ENCODE measurements at regions not wholly inside any gene's neighbourhood (a gene's known extent, or its start where the extent isn't known, plus 50 kb on each side); places are given as distances from the start of the nearest gene placed in this dataset.

- Histone ChIP-seq H4K20me1 (ENCODE audit: insufficient read depth) (no peaks in the 10 kb centered on the region), H3K4me2 (no peak overlapping the region), H3K27me3 (ENCODE audit: insufficient read depth, low read depth) (no peaks in the 10 kb centered on the region), H3K79me2 (ENCODE audit: insufficient read depth, low read depth) (no peaks in the 10 kb centered on the region), H3K4me3 (IDR thresholded peaks at IDR 0.05; ENCODE audit: insufficient read depth, low read depth, low read length) (no peak overlapping the region), H2AFZ (ENCODE audit: low read depth) (no peak overlapping the region), H3K27ac (no peak overlapping the region), H3K36me3 (ENCODE audit: insufficient read depth) (no peaks in the 10 kb centered on the region), H3K4me1 (ENCODE audit: low read depth, poor library complexity, severe bottlenecking) (no peaks in the 10 kb centered on the region), H3K9ac (no peak overlapping the region)
- no peak for TF ChIP-seq CTCF (conservative IDR thresholded peaks at IDR 0.05; ENCODE audit: low read depth, low read length)
These were observed 137.9 kb upstream of the ARID2 start for GRCh38 chr12:45591635-45592034.

- Histone ChIP-seq H3K27me3 (ENCODE audit: insufficient read depth, low read depth) (no peaks in the 10 kb centered on the region), H3K4me1 (ENCODE audit: low read depth, poor library complexity, severe bottlenecking) (no peaks in the 10 kb centered on the region), H3K36me3 (ENCODE audit: insufficient read depth) (no peaks in the 10 kb centered on the region), H4K20me1 (ENCODE audit: insufficient read depth) (no peaks in the 10 kb centered on the region), H3K27ac (no peak overlapping the region), H3K4me3 (IDR thresholded peaks at IDR 0.05; ENCODE audit: insufficient read depth, low read depth, low read length) (no peak overlapping the region), H3K79me2 (ENCODE audit: insufficient read depth, low read depth) (no peaks in the 10 kb centered on the region), H3K4me2 (no peak overlapping the region), H3K9ac (no peak overlapping the region), H2AFZ (ENCODE audit: low read depth) (no peak overlapping the region)
- no peak for TF ChIP-seq CTCF (conservative IDR thresholded peaks at IDR 0.05; ENCODE audit: low read depth, low read length)
These were observed 133.1 kb upstream of the ARID2 start for GRCh38 chr12:45596366-45596765.

- no peaks in the 10 kb centered on the region for H3K27me3 ChIP-seq (ENCODE audit: insufficient read depth, low read depth)
- H4K20me1 ChIP-seq (ENCODE audit: insufficient read depth), result no peaks in the 10 kb centered on the region
- no peaks in the 10 kb centered on the region for H3K79me2 ChIP-seq (ENCODE audit: insufficient read depth, low read depth)
These were observed 131.2 kb upstream of the ARID2 start for GRCh38 chr12:45598336-45598735.

GRCh38 chr12:45598761-45599160 lies 130.7 kb upstream of the ARID2 start:
- Histone ChIP-seq H3K4me3 (IDR thresholded peaks at IDR 0.05; ENCODE audit: insufficient read depth, low read depth, low read length) (no peak overlapping the region), H3K9ac (no peak overlapping the region), H3K36me3 (ENCODE audit: insufficient read depth) (no peaks in the 10 kb centered on the region), H3K4me2 (no peak overlapping the region), H2AFZ (ENCODE audit: low read depth) (no peak overlapping the region), H3K27ac (no peak overlapping the region), H3K79me2 (ENCODE audit: insufficient read depth, low read depth) (no peaks in the 10 kb centered on the region), H3K4me1 (ENCODE audit: low read depth, poor library complexity, severe bottlenecking) (no peaks in the 10 kb centered on the region), H3K27me3 (ENCODE audit: insufficient read depth, low read depth) (no peaks in the 10 kb centered on the region), H4K20me1 (ENCODE audit: insufficient read depth) (no peaks in the 10 kb centered on the region)
- TF ChIP-seq CTCF (conservative IDR thresholded peaks at IDR 0.05; ENCODE audit: low read depth, low read length), result no peak

More at GRCh38 chr12:45598336-45598735, 131.2 kb upstream of the ARID2 start:
- no peak overlapping the region for H3K4me2 ChIP-seq
- H3K9ac ChIP-seq, result no peak overlapping the region
- no peak overlapping the region for H2AFZ ChIP-seq (ENCODE audit: low read depth)
- no peak for TF ChIP-seq CTCF (conservative IDR thresholded peaks at IDR 0.05; ENCODE audit: low read depth, low read length)
- H3K27ac ChIP-seq, result no peak overlapping the region
- H3K36me3 ChIP-seq (ENCODE audit: insufficient read depth), result no peaks in the 10 kb centered on the region
- H3K4me3 ChIP-seq (IDR thresholded peaks at IDR 0.05; ENCODE audit: insufficient read depth, low read depth, low read length), result no peak overlapping the region
- H3K4me1 ChIP-seq (ENCODE audit: low read depth, poor library complexity, severe bottlenecking), result no peaks in the 10 kb centered on the region

All from KMS-11 (cell line).